GM18861 (cell line): ENCODE measurements at regions not wholly inside any gene's neighbourhood (a gene's known extent, or its start where the extent isn't known, plus 50 kb on each side); places are given as distances from the start of the nearest gene placed in this dataset.

Source experiments
- ATAC-seq: cut with Tn5 transposase; IDR thresholded peaks from one replicate; pipeline ENCODE4 v1.9.1; 2021; ENCODE audit not compliant: unreplicated experiment

GRCh38 chr14:84592770-84593169 is 937.2 kb upstream of the FLRT2 start:
- ATAC-seq: no peak

DNA sequence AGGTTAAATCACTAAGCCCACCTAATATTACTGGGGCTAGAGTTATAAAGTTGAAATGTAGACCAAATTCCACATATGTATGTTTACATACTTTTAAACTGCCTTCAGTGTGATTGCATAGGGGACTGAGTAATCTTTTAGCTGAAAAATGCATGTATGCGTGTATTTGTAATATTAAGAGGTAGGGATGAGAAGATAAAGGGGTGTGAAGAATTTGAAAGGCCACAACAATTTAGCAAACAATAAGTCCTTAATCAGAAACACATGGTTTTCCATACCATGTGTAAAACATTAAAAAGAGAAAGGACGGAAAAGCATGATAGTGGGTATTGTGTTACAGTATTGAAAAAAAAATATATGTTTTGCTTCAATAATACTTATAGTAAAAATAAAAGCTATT is 919.9 kb upstream of the FLRT2 start:
- no peak for ATAC-seq

DNA sequence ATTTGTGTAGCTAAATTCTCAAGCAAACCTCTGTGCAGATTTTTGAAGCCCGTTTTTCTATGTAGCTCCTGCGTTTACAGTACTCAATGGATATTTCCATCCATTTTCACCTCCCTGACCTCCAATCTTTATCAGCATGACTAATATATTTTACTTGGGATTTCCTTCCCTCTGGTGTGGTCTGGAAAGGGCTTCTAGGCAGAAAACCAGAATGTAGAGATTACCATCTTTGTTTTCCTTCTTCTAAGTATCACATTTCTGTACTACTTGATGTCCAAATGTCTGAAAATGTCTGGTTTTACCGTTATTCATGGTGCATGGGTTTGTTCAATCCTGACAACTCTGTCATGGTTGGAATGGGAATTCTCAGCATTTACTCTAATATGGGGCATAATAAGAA is 907.6 kb upstream of the FLRT2 start:
- no peak for ATAC-seq

GRCh38 chr14:84643446-84643845 is 886.5 kb upstream of the FLRT2 start:
- ATAC-seq: no peak

DNA sequence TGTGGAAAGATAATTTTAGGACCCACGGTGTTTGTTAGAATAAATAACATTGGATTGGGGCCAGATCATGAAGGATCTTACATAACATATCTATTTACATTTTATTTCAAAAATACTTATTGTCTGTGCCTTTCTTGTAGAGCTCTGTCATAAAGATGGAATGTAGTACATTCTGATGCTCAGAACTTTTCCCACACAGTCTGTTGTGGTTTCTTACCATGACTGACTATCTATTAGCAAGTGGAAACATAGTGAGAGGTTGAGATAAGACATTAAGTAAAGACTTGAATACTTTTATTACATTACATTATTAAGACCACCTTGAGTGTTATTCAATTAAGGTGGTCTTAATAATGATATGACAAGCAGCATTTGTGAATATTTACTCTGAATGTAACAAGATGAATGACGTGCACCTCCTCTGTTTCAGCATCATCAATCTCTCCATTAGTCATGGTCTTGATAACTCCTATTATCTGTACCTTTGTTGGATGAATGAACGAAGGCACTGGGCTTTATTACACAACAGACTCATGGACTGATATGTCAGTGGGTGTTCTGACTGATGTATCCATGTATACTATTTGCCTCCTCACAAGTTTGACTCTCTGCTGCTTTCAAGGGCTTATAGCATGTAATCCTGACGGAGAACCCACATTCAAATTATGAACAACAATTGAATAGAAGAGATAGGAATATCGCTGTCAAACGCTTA is 883.0 kb upstream of the FLRT2 start:
- ATAC-seq: no peak

DNA sequence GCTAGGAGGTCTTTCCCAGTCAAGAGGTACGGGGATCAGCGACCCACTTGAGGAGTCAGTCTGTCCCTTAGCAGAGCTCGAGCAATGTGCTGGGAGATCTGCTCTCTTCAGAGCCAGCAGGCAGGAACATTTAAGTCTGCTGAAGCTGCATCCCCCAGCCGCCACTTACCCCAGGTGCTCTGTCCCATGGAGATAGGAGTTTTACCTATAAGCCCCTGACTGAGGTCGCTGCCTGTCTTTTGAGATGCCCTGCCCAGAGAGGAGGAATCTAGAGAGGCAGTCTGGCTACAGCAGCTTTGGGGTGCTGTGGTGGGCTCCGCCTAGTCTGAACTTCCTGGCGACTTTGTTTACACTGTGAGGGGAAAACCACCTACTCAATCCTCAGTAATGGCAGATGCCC is 874.9 kb upstream of the FLRT2 start:
- no peak for ATAC-seq

DNA sequence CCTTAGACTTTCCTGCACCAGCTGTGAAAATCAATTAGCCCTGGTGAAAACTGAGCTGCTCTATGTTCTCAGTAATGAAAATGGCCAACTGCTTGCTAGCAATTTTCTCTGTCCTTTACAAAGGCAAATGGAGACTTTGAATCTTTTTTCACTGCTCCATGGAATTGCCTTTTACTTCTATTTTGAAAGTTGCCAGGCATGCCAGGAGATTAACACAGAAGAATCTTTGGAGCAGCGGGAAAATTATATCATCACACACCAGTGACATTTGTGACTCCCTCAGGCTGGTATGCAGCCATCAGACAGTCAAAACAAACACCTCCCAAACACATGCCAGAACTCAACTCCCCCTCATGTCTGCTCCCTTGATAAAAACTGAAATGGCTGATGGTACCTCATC is 872.0 kb upstream of the FLRT2 start:
- ATAC-seq: no peak

GRCh38 chr14:84670796-84671195 is 859.1 kb upstream of the FLRT2 start:
- ATAC-seq: no peak

GRCh38 chr14:84671776-84672175 is 858.2 kb upstream of the FLRT2 start:
- no peak for ATAC-seq

- no peak for ATAC-seq
These were observed 855.3 kb upstream of the FLRT2 start for GRCh38 chr14:84674636-84675035.

GRCh38 chr14:84686550-84686949 is 843.4 kb upstream of the FLRT2 start:
- no peak for ATAC-seq

DNA sequence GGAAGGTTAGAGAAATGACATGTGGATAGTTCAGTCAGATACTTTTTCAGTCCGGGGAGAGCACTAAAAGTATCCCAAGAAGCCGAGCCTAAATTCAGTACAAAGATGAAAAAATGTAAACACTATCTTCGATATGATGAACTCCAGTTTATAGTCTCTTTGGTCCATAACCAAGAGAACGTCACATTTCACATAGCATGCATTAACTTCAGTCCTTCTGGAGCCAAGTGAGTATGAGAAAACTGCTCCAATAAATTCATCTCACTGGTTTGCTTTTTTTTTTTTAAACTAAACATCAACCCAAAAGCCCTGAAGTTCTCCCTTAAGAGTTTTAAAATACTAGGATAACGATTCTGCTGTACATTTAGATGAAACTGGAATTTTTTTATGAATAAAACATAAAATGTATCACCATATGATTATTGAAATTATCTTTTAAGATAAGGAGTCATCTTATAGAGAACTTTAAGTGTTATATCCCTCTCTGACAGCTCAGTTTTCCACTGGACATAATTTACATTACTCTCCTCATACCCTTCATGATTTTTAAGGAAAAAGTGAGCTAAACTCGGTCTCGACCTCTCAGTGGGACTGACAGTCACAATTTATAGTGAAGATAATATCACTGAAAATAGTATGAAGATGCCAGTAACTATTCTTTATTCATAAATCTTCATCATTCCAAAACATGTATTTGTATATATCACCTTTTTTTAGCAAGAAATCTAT is 841.5 kb upstream of the FLRT2 start:
- ATAC-seq: no peak

DNA sequence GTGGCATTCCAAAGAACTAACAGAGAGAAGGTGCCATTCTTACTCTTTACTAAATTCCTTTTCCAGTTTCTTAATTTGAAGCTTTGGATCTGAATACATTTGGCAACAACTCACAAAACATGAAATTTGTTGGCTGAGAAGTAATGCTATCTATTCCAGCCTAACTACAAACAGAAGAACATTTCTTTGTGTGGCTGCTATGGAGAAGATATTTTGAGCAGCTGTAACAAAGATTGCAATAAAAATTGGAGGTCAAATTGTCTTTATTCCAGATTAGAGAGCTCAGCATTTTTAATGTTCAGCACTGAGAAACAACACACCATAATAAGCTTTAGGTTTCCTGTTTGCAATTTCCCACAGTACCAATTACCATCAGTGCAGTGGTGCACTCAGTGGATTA is 835.8 kb upstream of the FLRT2 start:
- ATAC-seq: no peak

GRCh38 chr14:84704601-84705000 is 825.3 kb upstream of the FLRT2 start:
- no peak for ATAC-seq

GRCh38 chr14:84707830-84708229 is 822.1 kb upstream of the FLRT2 start:
- no peak for ATAC-seq

- ATAC-seq: no peak
These were observed 821.1 kb upstream of the FLRT2 start for GRCh38 chr14:84708865-84709264.

DNA sequence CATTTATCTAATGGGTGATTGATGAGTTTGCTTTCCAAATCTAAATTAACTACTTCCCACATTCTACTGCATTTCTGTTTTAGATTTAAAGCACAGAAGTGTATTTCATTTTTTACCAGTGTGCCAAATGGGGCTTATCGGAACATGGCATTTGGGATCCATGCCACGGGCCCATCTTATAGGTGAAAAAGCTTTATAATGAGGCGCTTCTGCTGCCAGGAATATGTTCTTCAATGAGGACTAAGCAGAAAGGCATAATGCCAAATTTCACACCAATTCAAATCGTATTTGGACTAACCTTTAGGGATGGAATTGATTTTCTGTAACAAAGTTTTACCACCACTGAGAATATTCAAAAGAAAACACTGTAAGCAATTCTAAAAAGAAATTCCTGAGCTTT is 803.5 kb upstream of the FLRT2 start:
- no peak for ATAC-seq

- ATAC-seq: no peak
These were observed 780.6 kb upstream of the FLRT2 start for GRCh38 chr14:84749191-84749955.

GRCh38 chr14:84750284-84750683 is 779.7 kb upstream of the FLRT2 start:
- ATAC-seq: no peak

DNA sequence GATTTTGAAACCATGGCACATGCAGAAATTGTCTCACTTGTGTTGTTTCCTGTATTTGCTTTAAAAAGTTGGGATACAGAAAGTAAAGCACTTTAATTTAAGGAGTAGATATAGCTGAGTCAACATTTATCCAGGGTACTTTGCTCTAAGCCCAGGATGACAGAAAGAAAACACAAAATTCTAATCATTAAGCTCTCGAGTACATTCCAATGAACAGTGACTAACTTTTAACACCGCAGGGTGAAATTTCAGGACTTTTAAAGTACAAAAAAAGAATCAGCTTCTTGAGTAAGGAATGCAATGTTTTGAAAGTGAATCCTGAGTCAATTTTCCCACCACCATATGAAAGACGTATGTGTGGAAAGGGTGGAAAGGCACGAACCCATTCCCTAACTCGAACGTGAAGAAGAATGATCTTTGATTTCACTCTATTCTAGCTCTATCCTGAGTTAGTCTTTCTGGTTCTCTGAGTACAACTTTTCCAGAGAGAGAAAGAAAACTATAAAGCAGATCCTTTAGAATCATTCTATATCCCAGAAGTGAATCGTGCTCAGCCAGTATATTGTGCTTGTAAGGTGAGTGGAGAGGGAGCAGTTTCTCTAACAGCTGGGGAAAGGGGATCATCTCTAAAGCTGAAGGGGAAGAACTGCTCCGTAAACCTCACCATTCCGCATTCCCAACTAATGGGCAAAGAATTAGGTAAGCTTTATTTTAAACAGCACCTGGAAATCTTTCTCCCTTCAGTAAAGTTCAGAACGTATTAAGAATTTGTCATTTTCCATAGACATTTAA is 779.0 kb upstream of the FLRT2 start:
- ATAC-seq: no peak

DNA sequence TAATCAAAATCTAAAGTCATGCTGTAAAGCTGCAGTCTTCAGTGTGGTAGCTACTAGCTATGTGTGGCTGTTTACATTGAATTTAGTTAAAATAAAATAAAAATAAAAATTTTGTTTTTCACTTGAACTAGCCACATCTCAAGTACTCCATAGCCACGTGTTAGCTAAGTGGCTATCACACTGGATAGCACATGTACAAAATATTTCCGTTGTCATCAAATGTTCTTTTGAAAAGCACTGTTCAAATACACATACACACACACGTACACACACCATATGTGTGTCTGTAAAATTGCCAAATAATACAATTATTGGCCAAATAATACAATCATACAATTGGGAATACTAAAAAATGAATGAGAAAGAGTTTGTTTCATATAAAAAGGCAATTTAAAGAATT is 778.2 kb upstream of the FLRT2 start:
- no peak for ATAC-seq
